HepG2 (cell line): ENCODE measurements at regions not wholly inside any gene's neighbourhood (a gene's known extent, or its start where the extent isn't known, plus 50 kb on each side); places are given as distances from the start of the nearest gene placed in this dataset.

ENCODE experiments used
- EEA1 ChIP-seq: sonication (generic); formaldehyde crosslinking; IDR thresholded peaks from 2 replicates; pipeline ENCODE4 v1.5.1; 2020; ENCODE audit warnings: mild to moderate bottlenecking, missing genetic modification reagents, borderline replicate concordance
- ERF ChIP-seq: IDR thresholded peaks from 2 replicates; pipeline ENCODE4 v1.6.1; 2018; ENCODE audit warnings: missing biosample characterization, missing genetic modification reagents
- GATAD2A ChIP-seq: IDR thresholded peaks from 2 replicates; pipeline ENCODE4 v1.6.1; 2016
- LRRFIP1 ChIP-seq: sonication (generic); formaldehyde crosslinking; conservative IDR thresholded peaks from 2 replicates; pipeline ENCODE4 v1.4.0; 2020; ENCODE audit warnings: missing genetic modification reagents
- ZFP91 ChIP-seq: sonication (generic); formaldehyde crosslinking; IDR thresholded peaks from 2 replicates; pipeline ENCODE4 v1.9.0; 2022; ENCODE audit warnings: missing genetic modification reagents, mild to moderate bottlenecking, borderline replicate concordance
- ZFX ChIP-seq: sonication (generic); formaldehyde crosslinking; IDR thresholded peaks from 2 replicates; pipeline ENCODE4 v1.4.0; 2020; ENCODE audit warnings: mild to moderate bottlenecking, low read depth, missing genetic modification reagents, moderate library complexity
- ZNF20 ChIP-seq: sonication (generic); formaldehyde crosslinking; IDR thresholded peaks from 2 replicates; pipeline ENCODE4 v1.4.0; 2020; ENCODE audit warnings: mild to moderate bottlenecking, moderate library complexity, missing genetic modification reagents
- ZNF253 ChIP-seq: sonication (generic); formaldehyde crosslinking; IDR thresholded peaks from 2 replicates; pipeline ENCODE4 v1.8.0; 2022; ENCODE audit warnings: mild to moderate bottlenecking, missing genetic modification reagents, borderline replicate concordance
- ZNF329 ChIP-seq: sonication (generic); formaldehyde crosslinking; IDR thresholded peaks from 2 replicates; pipeline ENCODE4 v1.9.0; 2021; ENCODE audit warnings: low read depth, mild to moderate bottlenecking, missing genetic modification reagents
- ZNF552 ChIP-seq: sonication (generic); formaldehyde crosslinking; IDR thresholded peaks from 2 replicates; pipeline ENCODE4 v1.9.0; 2022; ENCODE audit warnings: missing genetic modification reagents, mild to moderate bottlenecking, borderline replicate concordance
- TF ChIP-seq, protein P1 (sequence below): sonication (generic); formaldehyde crosslinking; IDR thresholded peaks from one replicate; pipeline ENCODE4 v1.5.1; 2020; ENCODE audit warnings: mild to moderate bottlenecking, missing genetic modification reagents; ENCODE audit errors: not compliant biosample characterization

GRCh38 chr4:138519436-138519835, 277.3 kb upstream of the SLC7A11 start (continued):
- TF ChIP-seq, protein P1, sequence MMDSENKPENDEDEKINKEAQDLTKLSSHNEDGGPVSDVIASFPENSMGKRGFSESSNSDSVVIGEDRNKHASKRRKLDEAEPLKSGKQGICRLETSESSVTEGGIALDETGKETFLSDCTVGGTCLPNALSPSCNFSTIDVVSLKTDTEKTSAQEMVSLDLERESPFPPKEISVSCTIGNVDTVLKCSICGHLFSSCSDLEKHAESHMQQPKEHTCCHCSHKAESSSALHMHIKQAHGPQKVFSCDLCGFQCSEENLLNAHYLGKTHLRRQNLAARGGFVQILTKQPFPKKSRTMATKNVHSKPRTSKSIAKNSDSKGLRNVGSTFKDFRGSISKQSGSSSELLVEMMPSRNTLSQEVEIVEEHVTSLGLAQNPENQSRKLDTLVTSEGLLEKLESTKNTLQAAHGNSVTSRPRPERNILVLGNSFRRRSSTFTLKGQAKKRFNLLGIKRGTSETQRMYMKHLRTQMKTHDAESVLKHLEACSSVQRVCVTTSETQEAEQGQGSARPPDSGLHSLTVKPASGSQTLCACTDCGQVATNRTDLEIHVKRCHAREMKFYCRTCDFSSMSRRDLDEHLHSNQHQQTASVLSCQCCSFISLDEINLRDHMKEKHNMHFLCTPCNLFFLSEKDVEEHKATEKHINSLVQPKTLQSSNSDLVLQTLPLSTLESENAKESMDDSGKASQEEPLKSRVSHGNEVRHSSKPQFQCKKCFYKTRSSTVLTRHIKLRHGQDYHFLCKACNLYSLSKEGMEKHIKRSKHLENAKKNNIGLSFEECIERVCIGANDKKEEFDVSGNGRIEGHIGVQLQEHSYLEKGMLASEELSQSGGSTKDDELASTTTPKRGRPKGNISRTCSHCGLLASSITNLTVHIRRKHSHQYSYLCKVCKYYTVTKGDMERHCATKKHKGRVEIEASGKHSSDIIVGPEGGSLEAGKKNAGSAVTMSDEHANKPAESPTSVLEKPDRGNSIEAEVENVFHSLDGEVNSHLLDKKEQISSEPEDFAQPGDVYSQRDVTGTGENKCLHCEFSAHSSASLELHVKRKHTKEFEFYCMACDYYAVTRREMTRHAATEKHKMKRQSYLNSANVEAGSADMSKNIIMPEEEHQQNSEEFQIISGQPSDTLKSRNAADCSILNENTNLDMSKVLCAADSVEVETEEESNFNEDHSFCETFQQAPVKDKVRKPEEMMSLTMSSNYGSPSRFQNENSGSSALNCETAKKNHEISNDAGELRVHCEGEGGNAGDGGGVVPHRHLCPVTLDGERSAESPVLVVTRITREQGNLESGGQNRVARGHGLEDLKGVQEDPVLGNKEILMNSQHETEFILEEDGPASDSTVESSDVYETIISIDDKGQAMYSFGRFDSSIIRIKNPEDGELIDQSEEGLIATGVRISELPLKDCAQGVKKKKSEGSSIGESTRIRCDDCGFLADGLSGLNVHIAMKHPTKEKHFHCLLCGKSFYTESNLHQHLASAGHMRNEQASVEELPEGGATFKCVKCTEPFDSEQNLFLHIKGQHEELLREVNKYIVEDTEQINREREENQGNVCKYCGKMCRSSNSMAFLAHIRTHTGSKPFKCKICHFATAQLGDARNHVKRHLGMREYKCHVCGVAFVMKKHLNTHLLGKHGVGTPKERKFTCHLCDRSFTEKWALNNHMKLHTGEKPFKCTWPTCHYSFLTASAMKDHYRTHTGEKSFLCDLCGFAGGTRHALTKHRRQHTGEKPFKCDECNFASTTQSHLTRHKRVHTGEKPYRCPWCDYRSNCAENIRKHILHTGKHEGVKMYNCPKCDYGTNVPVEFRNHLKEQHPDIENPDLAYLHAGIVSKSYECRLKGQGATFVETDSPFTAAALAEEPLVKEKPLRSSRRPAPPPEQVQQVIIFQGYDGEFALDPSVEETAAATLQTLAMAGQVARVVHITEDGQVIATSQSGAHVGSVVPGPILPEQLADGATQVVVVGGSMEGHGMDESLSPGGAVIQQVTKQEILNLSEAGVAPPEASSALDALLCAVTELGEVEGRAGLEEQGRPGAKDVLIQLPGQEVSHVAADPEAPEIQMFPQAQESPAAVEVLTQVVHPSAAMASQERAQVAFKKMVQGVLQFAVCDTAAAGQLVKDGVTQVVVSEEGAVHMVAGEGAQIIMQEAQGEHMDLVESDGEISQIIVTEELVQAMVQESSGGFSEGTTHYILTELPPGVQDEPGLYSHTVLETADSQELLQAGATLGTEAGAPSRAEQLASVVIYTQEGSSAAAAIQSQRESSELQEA (CRISPR knock-in tag), result no peak
- TF ChIP-seq ZNF552 (CRISPR knock-in tag), result no peak
- TF ChIP-seq GATAD2A, result no peak
- TF ChIP-seq ZNF20 (CRISPR knock-in tag), result no peak
- TF ChIP-seq ZNF253, result no peak
- no peak for TF ChIP-seq ERF (CRISPR knock-in tag)
- no peak for TF ChIP-seq LRRFIP1 (CRISPR knock-in tag)
- TF ChIP-seq ZFX, result no peak
- TF ChIP-seq EEA1 (CRISPR knock-in tag), result no peak
- no peak for TF ChIP-seq ZFP91 (CRISPR knock-in tag)
- no peak for TF ChIP-seq ZNF329 (CRISPR knock-in tag)
- TF ChIP-seq, all 625 proteins: peak for 0
